ENCODE measurements at regions not wholly inside any gene's neighbourhood (a gene's known extent, or its start where the extent isn't known, plus 50 kb on each side); places are given as distances from the start of the nearest gene placed in this dataset.

DNA sequence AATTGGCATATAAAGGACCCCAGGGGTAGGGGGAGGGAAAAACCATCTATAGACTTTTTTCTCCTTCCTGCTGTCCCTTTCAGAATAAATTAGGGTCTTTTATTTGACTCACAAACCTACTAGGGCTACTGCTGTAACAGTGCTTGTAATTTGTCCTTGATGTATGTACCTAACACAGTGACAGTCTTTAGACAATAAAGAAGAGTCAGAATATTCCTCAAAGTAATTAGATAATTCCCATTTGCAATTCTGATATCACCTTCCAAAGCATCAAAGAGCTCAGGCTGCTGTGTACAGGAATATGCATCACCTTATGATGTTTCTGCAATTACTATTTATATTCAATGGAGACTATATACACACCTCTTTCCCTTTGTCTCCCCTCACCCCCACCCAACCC, 161.7 kb downstream of the MREG start:
- TF ChIP-seq, protein P1, sequence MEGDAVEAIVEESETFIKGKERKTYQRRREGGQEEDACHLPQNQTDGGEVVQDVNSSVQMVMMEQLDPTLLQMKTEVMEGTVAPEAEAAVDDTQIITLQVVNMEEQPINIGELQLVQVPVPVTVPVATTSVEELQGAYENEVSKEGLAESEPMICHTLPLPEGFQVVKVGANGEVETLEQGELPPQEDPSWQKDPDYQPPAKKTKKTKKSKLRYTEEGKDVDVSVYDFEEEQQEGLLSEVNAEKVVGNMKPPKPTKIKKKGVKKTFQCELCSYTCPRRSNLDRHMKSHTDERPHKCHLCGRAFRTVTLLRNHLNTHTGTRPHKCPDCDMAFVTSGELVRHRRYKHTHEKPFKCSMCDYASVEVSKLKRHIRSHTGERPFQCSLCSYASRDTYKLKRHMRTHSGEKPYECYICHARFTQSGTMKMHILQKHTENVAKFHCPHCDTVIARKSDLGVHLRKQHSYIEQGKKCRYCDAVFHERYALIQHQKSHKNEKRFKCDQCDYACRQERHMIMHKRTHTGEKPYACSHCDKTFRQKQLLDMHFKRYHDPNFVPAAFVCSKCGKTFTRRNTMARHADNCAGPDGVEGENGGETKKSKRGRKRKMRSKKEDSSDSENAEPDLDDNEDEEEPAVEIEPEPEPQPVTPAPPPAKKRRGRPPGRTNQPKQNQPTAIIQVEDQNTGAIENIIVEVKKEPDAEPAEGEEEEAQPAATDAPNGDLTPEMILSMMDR (IDR thresholded peaks at IDR 0.05) = no peak
- H3K36me3 ChIP-seq = no peaks in the 10 kb centered on the region
- DNase-seq (ENCODE audit: low spot score) = no peak
- no peaks in the 10 kb centered on the region for H3K9me3 ChIP-seq
- H3K4me1 ChIP-seq (ENCODE audit: control insufficient read depth in 1 of 2, low read depth in 2 of 2) = peaks cover 13 to 33% of the 10 kb centered on the region in 2 donors
- ATAC-seq (ENCODE audit: insufficient number of reproducible peaks, low FRiP score, low read depth) = no peak
- H3K27ac ChIP-seq = peak overlapping the region in 1 of 2 donors; percentile 70
- H3K27me3 ChIP-seq (replicated peaks; ENCODE audit: insufficient read depth) = no peaks in the 10 kb centered on the region
- H3K4me3 ChIP-seq = no peak overlapping the region

DNA sequence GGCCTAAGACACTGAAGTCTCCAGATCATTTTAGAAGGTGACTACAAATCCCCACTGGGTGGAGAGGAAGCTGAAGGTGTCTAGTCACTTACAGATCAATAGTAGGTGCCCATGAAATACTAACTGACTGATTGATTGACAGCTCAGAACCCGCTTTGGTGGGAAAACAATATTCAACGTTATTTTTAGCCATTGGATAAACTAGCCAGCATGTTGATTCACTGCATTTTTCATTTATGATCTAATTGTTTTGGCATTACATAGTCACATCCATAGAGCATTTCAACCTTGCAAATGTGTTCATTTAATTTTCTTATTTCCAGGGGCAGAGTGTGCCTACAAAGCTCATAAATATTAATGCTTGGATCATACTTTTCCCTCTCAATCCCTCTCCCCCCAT, 162.3 kb downstream of the MREG start:
- DNase-seq (ENCODE audit: low spot score) (no peak), ATAC-seq (ENCODE audit: insufficient number of reproducible peaks, low FRiP score, low read depth) (peak; percentile 54)
- peaks cover 13 to 33% of the 10 kb centered on the region in 2 donors for H3K4me1 ChIP-seq (ENCODE audit: control insufficient read depth in 1 of 2, low read depth in 2 of 2)
- no peaks in the 10 kb centered on the region for H3K9me3 ChIP-seq
- TF ChIP-seq, protein P1 (IDR thresholded peaks at IDR 0.05) = no peak
- H3K27me3 ChIP-seq (replicated peaks; ENCODE audit: insufficient read depth) = no peaks in the 10 kb centered on the region
- H3K4me3 ChIP-seq = no peak overlapping the region
- H3K36me3 ChIP-seq = no peaks in the 10 kb centered on the region
- peak overlapping the region; percentile 37 to 70 for H3K27ac ChIP-seq

DNA sequence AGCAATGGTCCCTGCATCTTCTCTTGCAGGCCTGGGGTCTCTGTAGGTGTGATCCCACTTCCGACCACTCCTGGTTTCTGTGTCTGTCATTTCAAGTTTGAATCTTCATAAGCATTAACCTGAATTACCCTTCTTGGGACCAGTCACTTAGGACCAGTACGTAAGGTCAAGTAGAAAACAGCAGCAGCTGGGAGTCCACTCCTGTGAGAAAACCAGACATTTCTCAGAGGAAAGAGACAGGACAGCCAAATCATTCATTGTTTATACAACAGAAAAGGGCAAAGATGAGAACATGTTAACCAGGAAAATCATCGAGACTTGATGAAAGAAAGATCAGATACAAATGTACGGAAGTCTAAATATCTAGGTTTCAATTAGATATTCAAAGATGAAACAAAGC, 163.0 kb downstream of the MREG start:
- H3K36me3 ChIP-seq = no peaks in the 10 kb centered on the region
- no peaks in the 10 kb centered on the region for H3K9me3 ChIP-seq
- H3K27me3 ChIP-seq (replicated peaks; ENCODE audit: insufficient read depth) = no peaks in the 10 kb centered on the region
- H3K4me1 ChIP-seq (ENCODE audit: control insufficient read depth in 1 of 2, low read depth in 2 of 2) = peaks cover 13 to 33% of the 10 kb centered on the region in 2 donors
- ATAC-seq (ENCODE audit: insufficient number of reproducible peaks, low FRiP score, low read depth) (no peak), DNase-seq (ENCODE audit: low spot score) (no peak)
- TF ChIP-seq, protein P1 (IDR thresholded peaks at IDR 0.05) = no peak
- H3K4me3 ChIP-seq = no peak overlapping the region
- H3K27ac ChIP-seq = peak overlapping the region; percentile 37 to 70

DNA sequence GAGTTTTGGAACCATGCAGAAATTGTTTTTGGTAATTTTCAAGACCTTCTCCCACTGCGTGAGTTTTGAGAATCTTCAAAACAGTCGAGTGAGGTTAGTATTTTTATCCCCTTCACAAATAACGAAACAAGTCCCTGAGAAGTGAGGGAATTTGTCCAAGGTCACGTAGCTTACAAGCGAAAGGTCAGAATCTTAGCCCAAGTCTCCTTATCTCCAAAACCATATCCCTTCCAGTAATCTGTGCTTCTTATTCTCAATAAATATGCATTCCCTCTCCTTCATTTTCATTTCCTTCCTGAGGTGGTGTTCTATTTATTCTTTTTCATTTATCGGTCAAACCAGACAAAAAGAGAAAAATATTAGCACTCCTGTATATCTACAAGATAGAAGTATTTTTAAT, 163.6 kb downstream of the MREG start:
- peaks cover 13 to 38% of the 10 kb centered on the region in 2 donors for H3K4me1 ChIP-seq (ENCODE audit: control insufficient read depth in 1 of 2, low read depth in 2 of 2)
- no peak overlapping the region for H3K27ac ChIP-seq
- no peaks in the 10 kb centered on the region for H3K36me3 ChIP-seq
- no peaks in the 10 kb centered on the region for H3K27me3 ChIP-seq (replicated peaks; ENCODE audit: insufficient read depth)
- ATAC-seq (ENCODE audit: insufficient number of reproducible peaks, low FRiP score, low read depth) (no peak), DNase-seq (ENCODE audit: low spot score) (no peak)
- no peak overlapping the region for H3K4me3 ChIP-seq
- TF ChIP-seq, protein P1 (IDR thresholded peaks at IDR 0.05) = no peak
- H3K9me3 ChIP-seq = no peaks in the 10 kb centered on the region

DNA sequence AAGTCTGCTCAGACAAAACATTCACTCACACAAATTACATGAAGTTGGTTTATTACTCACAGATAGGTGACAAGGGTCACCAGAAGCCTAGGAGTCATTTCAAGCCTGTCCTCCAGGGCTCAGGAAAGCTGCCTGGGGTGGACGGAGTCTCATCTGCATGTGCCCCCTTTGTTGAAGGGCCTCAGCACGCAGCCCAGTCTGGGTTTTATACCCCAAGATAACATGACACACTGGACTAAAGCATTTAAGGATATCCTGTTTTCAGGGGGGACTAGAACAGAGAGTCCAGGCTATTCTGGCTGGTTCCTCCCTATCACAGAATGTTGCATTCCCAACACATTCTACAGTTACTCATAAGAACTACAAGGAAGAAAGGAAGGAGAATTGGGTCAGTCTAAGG, 164.7 kb downstream of the MREG start:
- Histone ChIP-seq H3K4me1 (ENCODE audit: control insufficient read depth in 1 of 2, low read depth in 2 of 2) (peaks cover 13 to 49% of the 10 kb centered on the region in 2 donors), H3K27ac (no peak overlapping the region), H3K27me3 (replicated peaks; ENCODE audit: insufficient read depth) (no peaks in the 10 kb centered on the region), H3K36me3 (no peaks in the 10 kb centered on the region), H3K9me3 (no peaks in the 10 kb centered on the region), H3K4me3 (no peak overlapping the region)
- TF ChIP-seq, protein P1 (IDR thresholded peaks at IDR 0.05) = no peak
- DNase-seq (ENCODE audit: low spot score) (no peak), ATAC-seq (ENCODE audit: insufficient number of reproducible peaks, low FRiP score, low read depth) (no peak)

Data from thoracic aorta (tissue), 2 donors.